HG02981 (cell line): ENCODE measurements at regions not wholly inside any gene's neighbourhood (a gene's known extent, or its start where the extent isn't known, plus 50 kb on each side); places are given as distances from the start of the nearest gene placed in this dataset.
A peak's percentile ranks its signal among the peaks of the same experiment; 100 is the strongest.
"Not testable (repeated sequence)": the region's sequence is repeated elsewhere in the genome, so short reads cannot be mapped to it uniquely, and the experiment has no call there.

Experiments used
- ATAC-seq: cut with Tn5 transposase; IDR thresholded peaks from one replicate; pipeline ENCODE4 v1.9.1; 2021; ENCODE audit warnings: mild to moderate bottlenecking, moderate library complexity; ENCODE audit not compliant: unreplicated experiment

DNA sequence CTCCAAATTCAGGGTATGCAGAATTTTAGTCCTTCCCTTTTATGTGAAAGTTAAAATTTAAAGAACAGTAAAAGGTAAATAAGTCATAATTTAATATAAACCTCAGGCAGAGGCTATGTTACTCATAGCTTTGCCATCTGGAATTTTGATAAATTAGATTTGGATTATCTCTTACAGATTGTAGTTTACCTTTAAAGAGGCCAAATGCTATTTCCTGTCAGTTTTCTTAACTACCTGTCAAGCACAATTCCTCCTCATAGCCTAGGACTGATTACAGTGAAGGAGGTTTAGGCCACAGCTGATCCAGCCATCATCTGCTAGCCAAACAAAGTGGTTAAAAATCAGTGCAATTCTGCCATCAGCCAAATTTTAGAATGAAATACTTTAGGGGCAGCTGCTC, 128.1 kb downstream of the MFAP3L start:
- ATAC-seq: no peak

- not testable (repeated sequence) for ATAC-seq
These were observed 131.4 kb downstream of the MFAP3L start for GRCh38 chr4:169894767-169895166.

- no peak for ATAC-seq
These were observed 128.1 kb upstream of the HPF1 start for GRCh38 chr4:169885893-169886292.

DNA sequence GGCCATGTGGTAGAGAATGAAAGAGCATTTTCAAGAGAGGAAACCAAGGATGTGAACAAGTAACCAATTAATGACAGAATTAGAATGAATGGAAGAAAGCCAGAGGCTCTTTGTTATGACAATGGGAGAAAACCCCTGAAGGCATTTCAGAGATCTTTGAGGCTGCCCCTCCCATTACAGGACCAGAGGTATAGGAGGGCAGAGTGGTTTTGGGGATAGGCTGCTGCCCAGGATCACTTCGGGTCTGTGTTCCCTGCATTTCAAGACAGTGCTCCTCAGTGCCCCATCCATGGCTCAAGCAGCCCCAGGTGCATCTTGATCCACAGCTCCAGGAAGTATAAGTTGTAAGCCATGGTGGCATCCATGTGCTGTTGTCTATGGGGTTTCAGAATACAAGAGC, 124.0 kb upstream of the HPF1 start:
- no peak for ATAC-seq

DNA sequence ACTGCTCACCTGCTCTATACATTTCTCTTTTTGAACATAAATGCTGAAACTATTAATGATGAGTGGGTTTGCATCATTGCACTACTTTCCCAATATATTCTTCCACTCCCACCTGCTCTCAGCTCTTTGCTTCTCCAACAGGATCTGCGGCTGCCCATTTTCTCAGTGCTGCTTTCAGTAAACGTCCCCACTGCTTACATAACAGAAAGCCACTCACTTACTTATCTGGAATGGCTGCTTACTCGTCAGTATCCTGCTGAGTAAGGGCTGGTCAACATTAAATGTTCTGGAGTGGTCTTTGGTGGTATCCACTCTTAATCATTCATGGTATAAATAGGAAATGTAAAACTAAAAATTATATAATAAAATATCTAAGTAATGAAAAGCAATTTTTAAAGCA, 112.8 kb upstream of the HPF1 start:
- ATAC-seq: no peak

DNA sequence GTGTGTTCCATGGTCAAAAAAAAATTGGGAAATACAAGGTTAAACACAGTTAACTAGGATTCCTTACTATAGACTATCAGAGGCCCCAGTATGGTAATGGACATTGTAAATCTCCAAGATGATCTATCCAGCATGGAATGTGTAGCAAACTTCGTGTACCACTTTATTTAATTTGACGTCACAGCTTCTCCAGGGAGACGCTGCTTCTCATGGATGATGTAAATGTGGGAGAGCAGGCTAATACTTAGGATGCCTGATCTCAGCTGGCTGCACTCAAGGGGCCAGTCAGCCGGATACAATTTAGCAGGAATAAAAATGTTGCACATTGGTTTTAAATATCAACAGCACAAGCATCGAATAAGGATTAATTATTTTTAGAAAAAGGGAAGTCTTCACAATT, 111.7 kb upstream of the HPF1 start:
- ATAC-seq: no peak

GRCh38 chr4:169861593-169861992, 103.8 kb upstream of the HPF1 start:
- ATAC-seq: no peak

GRCh38 chr4:169859366-169860216, 101.8 kb upstream of the HPF1 start:
- no peak for ATAC-seq

- no peak for ATAC-seq
These were observed 96.3 kb upstream of the HPF1 start for GRCh38 chr4:169854090-169854489.

DNA sequence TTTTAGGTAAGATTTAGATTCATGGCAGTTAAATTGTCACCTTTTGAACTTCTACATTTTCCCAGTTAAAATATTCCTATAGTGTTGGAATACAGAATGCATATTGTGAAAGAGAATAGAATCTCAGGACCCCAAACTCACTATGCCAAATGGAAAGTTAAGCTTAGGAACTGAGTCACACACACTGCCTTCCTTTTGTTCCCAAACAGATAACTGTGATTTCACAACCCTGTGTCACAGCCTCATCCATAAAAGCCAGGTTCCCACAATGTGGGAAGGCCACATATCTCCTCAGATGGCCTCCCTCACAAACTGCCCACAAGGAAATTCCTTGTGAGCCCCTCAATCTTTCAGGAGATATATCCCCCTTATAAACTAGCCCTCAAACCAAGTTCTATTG, 94.7 kb upstream of the HPF1 start:
- no peak for ATAC-seq

DNA sequence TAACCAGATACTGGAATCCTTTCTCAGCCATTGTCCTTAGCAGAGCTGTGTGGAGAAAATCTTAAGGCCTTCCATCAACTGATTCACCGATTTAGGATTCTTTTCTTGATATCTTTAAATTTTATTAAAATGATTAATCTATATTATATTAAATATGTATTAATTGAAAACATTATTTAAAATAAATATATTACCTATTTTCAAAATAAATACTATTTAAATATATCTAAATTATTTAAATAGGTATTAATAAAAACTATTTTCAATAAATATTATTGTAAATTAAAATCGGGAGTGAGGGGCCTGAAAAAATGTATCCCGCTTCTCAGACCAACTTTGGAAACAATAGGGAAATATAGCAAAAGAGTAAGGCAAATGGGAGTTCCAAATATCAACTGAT, 94.0 kb upstream of the HPF1 start:
- no peak for ATAC-seq

DNA sequence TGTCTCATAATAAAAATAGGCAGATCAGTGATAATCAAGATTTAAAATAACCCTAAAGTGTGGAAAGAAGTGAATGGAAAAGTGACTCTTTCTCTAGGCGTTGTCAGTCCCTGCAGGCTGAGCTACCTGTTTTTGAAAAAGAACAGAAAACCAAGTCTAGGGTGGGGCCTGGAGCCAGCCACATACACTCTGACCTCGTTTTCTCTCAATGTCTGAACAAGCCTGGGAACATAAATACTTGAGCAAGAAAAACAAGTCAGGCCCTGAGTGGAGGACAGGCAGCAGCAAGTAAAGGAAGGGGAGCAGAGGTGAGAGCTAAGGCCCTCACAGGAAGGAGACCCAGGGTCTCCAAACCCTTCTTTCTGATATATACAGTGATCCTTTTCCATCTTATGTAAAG, 91.7 kb upstream of the HPF1 start:
- no peak for ATAC-seq

DNA sequence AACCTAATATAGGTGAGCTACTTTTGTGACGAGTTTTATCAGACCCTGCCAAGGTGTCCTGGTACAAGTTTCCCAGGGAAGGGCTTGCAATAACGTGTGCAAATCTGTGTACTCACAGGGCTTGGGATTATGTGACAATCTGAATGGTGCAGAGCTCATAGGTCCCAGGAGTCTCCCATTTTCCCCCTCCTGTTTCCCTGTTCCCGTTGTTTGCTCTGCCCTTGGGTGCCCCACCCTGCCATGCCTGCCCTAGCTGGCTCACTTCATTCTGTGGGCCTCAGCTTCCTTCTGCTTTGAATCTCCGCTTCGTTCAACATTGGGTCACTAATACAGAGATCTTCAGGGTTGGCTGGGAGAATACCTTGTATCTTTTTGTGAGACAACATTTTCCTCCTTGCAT, 90.3 kb upstream of the HPF1 start:
- no peak for ATAC-seq

DNA sequence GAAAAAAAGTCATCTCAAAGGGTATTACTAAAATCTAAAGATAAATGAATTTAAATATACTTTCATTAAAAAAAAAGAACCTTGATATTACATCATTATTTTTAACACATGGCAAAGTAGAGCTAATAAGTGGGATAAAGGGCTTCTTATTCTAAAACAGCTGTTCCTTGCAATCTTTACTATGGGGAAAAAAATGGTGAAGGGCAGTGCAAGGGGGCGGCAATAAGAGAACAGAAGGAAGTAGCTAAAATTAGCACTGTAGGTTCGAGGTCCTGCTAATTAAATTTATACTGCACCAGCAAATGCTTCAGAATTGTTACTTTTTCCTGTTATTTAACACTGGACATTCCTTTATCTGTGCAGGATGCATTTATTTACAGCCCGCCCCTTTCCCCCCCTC, 89.4 kb upstream of the HPF1 start:
- no peak for ATAC-seq

- ATAC-seq: no peak
These were observed 88.7 kb upstream of the HPF1 start for GRCh38 chr4:169846396-169846795.

DNA sequence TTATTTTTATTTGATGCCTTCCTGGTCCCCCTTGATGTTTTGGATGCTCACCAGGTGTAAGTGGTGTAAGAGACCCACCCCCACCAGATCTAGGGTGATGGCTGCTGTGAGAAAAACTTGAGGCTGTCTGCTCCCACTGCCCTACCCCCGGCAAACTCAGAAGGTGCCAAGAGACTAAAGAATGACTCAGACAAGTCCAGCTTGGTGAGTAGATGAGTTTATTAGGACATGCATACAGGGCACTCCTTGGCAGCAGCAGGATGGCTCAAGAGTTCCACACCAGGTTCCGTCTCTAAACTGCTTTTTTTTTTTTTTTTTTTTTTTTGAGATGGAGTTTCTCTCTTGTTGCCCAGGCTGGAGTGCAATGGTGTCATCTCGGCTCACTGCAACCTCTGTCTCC, 84.0 kb upstream of the HPF1 start:
- ATAC-seq: no peak

DNA sequence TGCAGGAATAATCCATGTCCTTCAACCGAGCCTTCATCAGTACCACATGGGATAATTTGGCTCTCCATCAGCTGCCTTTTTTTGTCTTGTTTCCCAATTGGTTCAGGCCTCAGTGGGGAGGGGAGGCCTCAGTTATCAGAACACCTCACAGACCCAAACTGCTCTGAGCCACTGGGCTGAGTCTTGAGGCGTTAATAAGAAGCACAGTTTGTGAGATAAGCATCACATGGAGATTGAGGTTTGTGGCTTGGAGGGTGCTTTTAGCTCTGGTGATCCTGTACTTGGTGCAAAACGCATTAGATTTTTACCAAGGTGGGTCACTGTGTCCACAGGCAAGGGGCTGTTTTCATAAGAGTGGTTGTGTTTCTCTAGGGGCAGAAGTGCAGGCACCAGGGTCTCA, 82.8 kb upstream of the HPF1 start:
- ATAC-seq: no peak

DNA sequence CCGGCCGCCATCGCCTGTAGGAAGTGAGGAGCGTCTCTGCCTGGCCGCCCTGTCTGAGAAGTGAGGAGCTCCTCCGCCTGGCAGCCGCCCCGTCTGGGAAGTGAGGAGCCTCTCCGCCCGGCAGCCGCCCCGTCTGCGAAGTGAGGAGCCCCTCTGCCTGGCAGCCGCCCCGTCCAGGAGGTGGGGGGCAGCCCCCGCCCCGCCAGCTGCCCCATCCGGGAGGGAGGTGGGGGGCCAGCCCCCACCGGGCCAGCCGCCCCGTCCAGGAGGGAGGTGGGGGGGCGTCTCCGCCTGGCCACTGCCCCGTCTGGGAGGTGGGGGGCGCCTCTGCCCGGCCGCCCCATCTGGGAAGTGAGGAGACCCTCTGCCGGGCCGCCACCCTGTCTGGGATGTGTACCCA, 70.6 kb upstream of the HPF1 start:
- ATAC-seq: not testable (repeated sequence)

DNA sequence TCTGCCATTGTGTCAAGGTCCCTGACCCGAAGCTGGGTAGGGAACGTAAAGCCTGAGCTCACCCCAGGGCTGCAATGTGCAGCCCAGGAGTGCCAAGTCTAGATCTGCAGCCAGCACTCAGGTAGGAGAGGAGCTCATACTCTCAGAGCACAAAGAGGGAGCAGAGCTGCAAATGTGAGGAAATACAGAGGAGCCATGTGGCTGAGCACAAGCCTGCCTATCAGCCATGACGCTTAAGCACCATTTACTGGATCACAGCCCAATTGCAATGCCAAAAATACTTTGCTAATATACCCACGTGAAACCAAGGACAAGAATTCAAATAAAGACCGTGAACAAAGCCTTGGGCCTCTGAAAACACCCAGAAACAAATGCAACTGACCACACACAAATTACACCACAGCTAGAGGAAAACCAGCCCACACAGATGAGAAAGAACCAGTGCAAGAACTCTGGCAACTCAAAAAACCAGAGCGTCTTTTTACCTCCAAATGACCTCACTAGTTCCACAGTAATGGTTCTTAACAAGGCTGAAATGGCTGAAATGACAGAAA, 69.0 kb upstream of the HPF1 start:
- ATAC-seq: no peak

- ATAC-seq: no peak
These were observed 65.9 kb upstream of the HPF1 start for GRCh38 chr4:169823685-169824084.

- ATAC-seq: no peak
These were observed 63.7 kb upstream of the HPF1 start for GRCh38 chr4:169821402-169821801.

GRCh38 chr4:169818063-169818679, 60.4 kb upstream of the HPF1 start:
- ATAC-seq: peak; percentile 37
